ENCODE measurements at regions not wholly inside any gene's neighbourhood (a gene's known extent, or its start where the extent isn't known, plus 50 kb on each side); places are given as distances from the start of the nearest gene placed in this dataset.

GRCh38 chr4:89506866-89507491, 199.4 kb upstream of the GPRIN3 start:
- no peak for TF ChIP-seq CTCF (IDR thresholded peaks at IDR 0.05)
- TF ChIP-seq POLR2A (IDR thresholded peaks at IDR 0.05) = no peak
